ENCODE measurements at regions not wholly inside any gene's neighbourhood (a gene's known extent, or its start where the extent isn't known, plus 50 kb on each side); places are given as distances from the start of the nearest gene placed in this dataset.

DNA sequence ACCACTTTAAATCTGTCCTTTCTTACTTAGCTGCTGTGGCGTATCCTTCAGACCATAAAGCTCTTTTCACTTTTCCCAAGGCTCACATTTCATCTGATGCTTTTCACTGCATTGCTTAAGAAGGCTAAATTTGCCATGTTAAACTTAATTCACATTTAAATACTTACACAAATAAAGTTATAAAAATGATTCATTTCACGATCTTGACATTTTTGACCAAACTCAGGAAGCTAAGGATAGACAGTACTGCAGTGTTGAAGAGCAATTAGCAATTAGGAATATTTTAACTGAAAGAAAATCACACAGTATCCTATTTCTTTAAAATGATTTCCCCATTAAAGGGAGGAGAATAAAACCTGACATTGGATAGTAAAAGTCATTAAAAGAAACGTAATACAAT, 1038.6 kb downstream of the STPG2 start:
- TF ChIP-seq CTCF (conservative IDR thresholded peaks at IDR 0.05; ENCODE audit: low read depth, low read length) (no peak), EZH2 (IDR thresholded peaks at IDR 0.05; ENCODE audit: borderline replicate concordance, low read depth, low read length, poor library complexity, severe bottlenecking) (no peak)

Measured in A673 (cell line).